ENCODE measurements at regions not wholly inside any gene's neighbourhood (a gene's known extent, or its start where the extent isn't known, plus 50 kb on each side); places are given as distances from the start of the nearest gene placed in this dataset.

DNA sequence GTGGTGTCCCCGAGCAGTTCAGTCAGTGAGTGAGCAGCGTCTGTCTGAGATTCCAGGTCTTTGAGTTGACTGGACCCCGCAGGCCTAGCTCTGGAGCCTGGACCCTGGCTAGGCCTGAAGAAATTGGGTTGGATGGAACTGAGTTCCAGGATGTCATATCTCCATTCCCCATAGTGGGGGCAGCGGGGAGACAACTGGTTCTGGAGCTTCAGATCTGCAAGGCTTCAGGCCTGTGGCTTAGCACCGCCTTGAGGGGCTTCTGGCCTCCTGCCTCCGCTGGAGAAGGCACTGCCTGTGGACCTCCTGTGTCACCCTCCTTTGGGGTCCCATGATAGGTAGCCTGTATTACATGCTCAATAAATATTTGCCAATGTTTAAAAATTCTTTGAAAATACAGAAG, 288.4 kb upstream of the ID2 start:
- DNase-seq (ENCODE audit: low spot score), result no peak
- H3K27me3 ChIP-seq (ENCODE audit: control insufficient read depth in 4 of 4, insufficient read depth in 4 of 4, low read length in 3 of 4), result no peaks in the 10 kb centered on the region
- TF ChIP-seq SP1 (IDR thresholded peaks at IDR 0.05) (no peak), EGR1 (IDR thresholded peaks at IDR 0.05; ENCODE audit: low read depth in 2 of 2) (no peak), JUND (IDR thresholded peaks at IDR 0.05) (no peak), NR2F2 (IDR thresholded peaks at IDR 0.05) (no peak), FOXA1 (IDR thresholded peaks at IDR 0.05) (no peak), RXRA (IDR thresholded peaks at IDR 0.05) (no peak), YY1 (IDR thresholded peaks at IDR 0.05) (no peak), GABPA (IDR thresholded peaks at IDR 0.05 in 1 of 2, conservative IDR thresholded peaks at IDR 0.05 in 1 of 2) (no peak), HNF4G (IDR thresholded peaks at IDR 0.05) (no peak), RAD21 (IDR thresholded peaks at IDR 0.05) (no peak), HNF4A (conservative IDR thresholded peaks at IDR 0.05) (no peak), TAF1 (conservative IDR thresholded peaks at IDR 0.05) (no peak), FOXA2 (IDR thresholded peaks at IDR 0.05) (no peak)
- TF ChIP-seq, protein P1, sequence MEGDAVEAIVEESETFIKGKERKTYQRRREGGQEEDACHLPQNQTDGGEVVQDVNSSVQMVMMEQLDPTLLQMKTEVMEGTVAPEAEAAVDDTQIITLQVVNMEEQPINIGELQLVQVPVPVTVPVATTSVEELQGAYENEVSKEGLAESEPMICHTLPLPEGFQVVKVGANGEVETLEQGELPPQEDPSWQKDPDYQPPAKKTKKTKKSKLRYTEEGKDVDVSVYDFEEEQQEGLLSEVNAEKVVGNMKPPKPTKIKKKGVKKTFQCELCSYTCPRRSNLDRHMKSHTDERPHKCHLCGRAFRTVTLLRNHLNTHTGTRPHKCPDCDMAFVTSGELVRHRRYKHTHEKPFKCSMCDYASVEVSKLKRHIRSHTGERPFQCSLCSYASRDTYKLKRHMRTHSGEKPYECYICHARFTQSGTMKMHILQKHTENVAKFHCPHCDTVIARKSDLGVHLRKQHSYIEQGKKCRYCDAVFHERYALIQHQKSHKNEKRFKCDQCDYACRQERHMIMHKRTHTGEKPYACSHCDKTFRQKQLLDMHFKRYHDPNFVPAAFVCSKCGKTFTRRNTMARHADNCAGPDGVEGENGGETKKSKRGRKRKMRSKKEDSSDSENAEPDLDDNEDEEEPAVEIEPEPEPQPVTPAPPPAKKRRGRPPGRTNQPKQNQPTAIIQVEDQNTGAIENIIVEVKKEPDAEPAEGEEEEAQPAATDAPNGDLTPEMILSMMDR (IDR thresholded peaks at IDR 0.05; ENCODE audit: low read depth, low read length, missing input control), result no peak
- TF ChIP-seq, protein P2, sequence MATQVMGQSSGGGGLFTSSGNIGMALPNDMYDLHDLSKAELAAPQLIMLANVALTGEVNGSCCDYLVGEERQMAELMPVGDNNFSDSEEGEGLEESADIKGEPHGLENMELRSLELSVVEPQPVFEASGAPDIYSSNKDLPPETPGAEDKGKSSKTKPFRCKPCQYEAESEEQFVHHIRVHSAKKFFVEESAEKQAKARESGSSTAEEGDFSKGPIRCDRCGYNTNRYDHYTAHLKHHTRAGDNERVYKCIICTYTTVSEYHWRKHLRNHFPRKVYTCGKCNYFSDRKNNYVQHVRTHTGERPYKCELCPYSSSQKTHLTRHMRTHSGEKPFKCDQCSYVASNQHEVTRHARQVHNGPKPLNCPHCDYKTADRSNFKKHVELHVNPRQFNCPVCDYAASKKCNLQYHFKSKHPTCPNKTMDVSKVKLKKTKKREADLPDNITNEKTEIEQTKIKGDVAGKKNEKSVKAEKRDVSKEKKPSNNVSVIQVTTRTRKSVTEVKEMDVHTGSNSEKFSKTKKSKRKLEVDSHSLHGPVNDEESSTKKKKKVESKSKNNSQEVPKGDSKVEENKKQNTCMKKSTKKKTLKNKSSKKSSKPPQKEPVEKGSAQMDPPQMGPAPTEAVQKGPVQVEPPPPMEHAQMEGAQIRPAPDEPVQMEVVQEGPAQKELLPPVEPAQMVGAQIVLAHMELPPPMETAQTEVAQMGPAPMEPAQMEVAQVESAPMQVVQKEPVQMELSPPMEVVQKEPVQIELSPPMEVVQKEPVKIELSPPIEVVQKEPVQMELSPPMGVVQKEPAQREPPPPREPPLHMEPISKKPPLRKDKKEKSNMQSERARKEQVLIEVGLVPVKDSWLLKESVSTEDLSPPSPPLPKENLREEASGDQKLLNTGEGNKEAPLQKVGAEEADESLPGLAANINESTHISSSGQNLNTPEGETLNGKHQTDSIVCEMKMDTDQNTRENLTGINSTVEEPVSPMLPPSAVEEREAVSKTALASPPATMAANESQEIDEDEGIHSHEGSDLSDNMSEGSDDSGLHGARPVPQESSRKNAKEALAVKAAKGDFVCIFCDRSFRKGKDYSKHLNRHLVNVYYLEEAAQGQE (IDR thresholded peaks at IDR 0.05), result no peak
- TF ChIP-seq, protein P3, sequence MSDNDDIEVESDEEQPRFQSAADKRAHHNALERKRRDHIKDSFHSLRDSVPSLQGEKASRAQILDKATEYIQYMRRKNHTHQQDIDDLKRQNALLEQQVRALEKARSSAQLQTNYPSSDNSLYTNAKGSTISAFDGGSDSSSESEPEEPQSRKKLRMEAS (IDR thresholded peaks at IDR 0.05), result no peak
- TF ChIP-seq, protein P4, sequence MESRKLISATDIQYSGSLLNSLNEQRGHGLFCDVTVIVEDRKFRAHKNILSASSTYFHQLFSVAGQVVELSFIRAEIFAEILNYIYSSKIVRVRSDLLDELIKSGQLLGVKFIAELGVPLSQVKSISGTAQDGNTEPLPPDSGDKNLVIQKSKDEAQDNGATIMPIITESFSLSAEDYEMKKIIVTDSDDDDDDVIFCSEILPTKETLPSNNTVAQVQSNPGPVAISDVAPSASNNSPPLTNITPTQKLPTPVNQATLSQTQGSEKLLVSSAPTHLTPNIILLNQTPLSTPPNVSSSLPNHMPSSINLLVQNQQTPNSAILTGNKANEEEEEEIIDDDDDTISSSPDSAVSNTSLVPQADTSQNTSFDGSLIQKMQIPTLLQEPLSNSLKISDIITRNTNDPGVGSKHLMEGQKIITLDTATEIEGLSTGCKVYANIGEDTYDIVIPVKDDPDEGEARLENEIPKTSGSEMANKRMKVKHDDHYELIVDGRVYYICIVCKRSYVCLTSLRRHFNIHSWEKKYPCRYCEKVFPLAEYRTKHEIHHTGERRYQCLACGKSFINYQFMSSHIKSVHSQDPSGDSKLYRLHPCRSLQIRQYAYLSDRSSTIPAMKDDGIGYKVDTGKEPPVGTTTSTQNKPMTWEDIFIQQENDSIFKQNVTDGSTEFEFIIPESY (IDR thresholded peaks at IDR 0.05), result no peak
- TF ChIP-seq, protein P5, sequence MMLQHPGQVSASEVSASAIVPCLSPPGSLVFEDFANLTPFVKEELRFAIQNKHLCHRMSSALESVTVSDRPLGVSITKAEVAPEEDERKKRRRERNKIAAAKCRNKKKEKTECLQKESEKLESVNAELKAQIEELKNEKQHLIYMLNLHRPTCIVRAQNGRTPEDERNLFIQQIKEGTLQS (IDR thresholded peaks at IDR 0.05), result no peak
- peaks cover 0 to 19% (median 9%) of the 10 kb centered on the region in 4 donors for H3K4me1 ChIP-seq (ENCODE audit: control insufficient read depth in 4 of 4, insufficient read depth in 4 of 4, low read length in 3 of 4)
- no peak overlapping the region for H3K27ac ChIP-seq (ENCODE audit: low read depth in 1 of 2, low read length in 2 of 2)
- no peaks in the 10 kb centered on the region for H3K36me3 ChIP-seq (ENCODE audit: control insufficient read depth in 4 of 4, insufficient read depth in 3 of 4, low read depth in 1 of 4, low read length in 3 of 4)
- H3K4me3 ChIP-seq (ENCODE audit: low read depth in 1 of 3, low read length in 3 of 3), result no peak overlapping the region
- H3K9me3 ChIP-seq (ENCODE audit: control insufficient read depth in 4 of 4, low read length in 3 of 4), result no peaks in the 10 kb centered on the region
- 97% methylated on average over 6 of the region's 6 CpGs for WGBS
- no peak overlapping the region for H3K9ac ChIP-seq (ENCODE audit: low read depth in 1 of 2, low read length in 2 of 2)
